WTC11 (cell line): ENCODE measurements at regions not wholly inside any gene's neighbourhood (a gene's known extent, or its start where the extent isn't known, plus 50 kb on each side); places are given as distances from the start of the nearest gene placed in this dataset.

Experiments used
- ELF4 ChIP-seq: sonication (generic); formaldehyde crosslinking; IDR thresholded peaks from 2 replicates; pipeline ENCODE4 v1.8.1; 2022; ENCODE audit warnings: low read depth, mild to moderate bottlenecking, moderate library complexity, missing genetic modification reagents
- JUN ChIP-seq: sonication (generic); formaldehyde crosslinking; IDR thresholded peaks from 2 replicates; pipeline ENCODE4 v1.8.0; 2023; ENCODE audit warnings: mild to moderate bottlenecking, missing genetic modification reagents
- TF ChIP-seq, protein P1 (sequence below): fragments of 250-450 bp; sonication (Bioruptor Pico); IDR thresholded peaks from 2 replicates; pipeline ENCODE4 v2.1.2; 2022; ENCODE audit warnings: mild to moderate bottlenecking, moderate library complexity
- TF ChIP-seq, protein P2 (sequence below): fragments of 200-600 bp; IDR thresholded peaks from 2 replicates; pipeline ENCODE4 v1.8.0; 2022; ENCODE audit warnings: antibody characterized with exemption
- TF ChIP-seq, protein P3 (sequence below): sonication (generic); formaldehyde crosslinking; IDR thresholded peaks from 2 replicates; pipeline ENCODE4 v1.8.1; 2022; ENCODE audit warnings: low read depth, missing genetic modification reagents, borderline replicate concordance

DNA sequence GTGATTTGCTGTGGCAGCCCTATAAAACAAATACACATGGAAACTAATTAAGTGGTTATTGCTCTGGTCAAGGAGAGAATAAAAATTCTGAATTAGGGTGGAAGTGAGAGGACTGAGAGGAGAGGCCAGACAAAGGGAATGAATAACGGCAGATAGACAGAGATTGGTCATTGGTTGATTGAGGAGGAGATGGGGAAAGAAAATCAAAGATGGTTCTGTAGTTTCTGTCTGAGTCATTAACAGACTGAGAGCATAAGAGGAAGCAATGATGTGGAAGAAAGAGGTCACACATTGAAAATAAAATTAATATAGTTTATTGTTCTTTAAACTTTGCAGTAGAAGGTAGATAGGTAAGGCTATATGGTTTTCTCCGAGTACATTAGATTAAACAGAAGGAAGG, 469.8 kb downstream of the ACTL7B start:
- no peak for TF ChIP-seq ELF4 (CRISPR knock-in tag)
- TF ChIP-seq, protein P1, sequence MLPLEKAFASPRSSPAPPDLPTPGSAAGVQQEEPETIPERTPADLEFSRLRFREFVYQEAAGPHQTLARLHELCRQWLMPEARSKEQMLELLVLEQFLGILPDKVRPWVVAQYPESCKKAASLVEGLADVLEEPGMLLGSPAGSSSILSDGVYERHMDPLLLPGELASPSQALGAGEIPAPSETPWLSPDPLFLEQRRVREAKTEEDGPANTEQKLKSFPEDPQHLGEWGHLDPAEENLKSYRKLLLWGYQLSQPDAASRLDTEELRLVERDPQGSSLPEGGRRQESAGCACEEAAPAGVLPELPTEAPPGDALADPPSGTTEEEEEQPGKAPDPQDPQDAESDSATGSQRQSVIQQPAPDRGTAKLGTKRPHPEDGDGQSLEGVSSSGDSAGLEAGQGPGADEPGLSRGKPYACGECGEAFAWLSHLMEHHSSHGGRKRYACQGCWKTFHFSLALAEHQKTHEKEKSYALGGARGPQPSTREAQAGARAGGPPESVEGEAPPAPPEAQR (CRISPR knock-in tag): no peak
- TF ChIP-seq, protein P2, sequence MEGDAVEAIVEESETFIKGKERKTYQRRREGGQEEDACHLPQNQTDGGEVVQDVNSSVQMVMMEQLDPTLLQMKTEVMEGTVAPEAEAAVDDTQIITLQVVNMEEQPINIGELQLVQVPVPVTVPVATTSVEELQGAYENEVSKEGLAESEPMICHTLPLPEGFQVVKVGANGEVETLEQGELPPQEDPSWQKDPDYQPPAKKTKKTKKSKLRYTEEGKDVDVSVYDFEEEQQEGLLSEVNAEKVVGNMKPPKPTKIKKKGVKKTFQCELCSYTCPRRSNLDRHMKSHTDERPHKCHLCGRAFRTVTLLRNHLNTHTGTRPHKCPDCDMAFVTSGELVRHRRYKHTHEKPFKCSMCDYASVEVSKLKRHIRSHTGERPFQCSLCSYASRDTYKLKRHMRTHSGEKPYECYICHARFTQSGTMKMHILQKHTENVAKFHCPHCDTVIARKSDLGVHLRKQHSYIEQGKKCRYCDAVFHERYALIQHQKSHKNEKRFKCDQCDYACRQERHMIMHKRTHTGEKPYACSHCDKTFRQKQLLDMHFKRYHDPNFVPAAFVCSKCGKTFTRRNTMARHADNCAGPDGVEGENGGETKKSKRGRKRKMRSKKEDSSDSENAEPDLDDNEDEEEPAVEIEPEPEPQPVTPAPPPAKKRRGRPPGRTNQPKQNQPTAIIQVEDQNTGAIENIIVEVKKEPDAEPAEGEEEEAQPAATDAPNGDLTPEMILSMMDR: no peak
- TF ChIP-seq JUN (CRISPR knock-in tag): no peak
- TF ChIP-seq, protein P3, sequence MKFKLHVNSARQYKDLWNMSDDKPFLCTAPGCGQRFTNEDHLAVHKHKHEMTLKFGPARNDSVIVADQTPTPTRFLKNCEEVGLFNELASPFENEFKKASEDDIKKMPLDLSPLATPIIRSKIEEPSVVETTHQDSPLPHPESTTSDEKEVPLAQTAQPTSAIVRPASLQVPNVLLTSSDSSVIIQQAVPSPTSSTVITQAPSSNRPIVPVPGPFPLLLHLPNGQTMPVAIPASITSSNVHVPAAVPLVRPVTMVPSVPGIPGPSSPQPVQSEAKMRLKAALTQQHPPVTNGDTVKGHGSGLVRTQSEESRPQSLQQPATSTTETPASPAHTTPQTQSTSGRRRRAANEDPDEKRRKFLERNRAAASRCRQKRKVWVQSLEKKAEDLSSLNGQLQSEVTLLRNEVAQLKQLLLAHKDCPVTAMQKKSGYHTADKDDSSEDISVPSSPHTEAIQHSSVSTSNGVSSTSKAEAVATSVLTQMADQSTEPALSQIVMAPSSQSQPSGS: no peak
